ENCODE measurements at regions not wholly inside any gene's neighbourhood (a gene's known extent, or its start where the extent isn't known, plus 50 kb on each side); places are given as distances from the start of the nearest gene placed in this dataset.

DNA sequence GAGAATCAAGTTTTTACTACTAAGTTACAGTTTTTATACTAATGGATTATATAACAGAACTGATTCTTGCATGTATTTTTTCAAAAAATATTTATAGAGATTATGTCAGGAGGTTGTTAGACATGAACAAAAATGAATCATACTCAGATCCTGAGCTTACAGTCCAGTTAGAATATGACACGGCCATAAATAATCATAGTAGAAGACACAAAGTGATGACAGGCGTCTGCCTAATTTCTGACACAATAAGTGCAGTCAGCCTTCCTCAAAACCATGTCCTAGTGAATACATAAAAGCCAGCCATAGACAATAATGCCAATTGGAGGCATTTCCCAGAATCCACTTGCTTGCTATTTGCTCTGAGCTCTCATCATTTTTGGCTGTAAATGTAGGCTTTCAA lies 81.7 kb upstream of the POU1F1 start:
- ATAC-seq = no peak
- no peak for FAIRE-seq
- no peaks in the 10 kb centered on the region for H3K27me3 ChIP-seq
- H3K27ac ChIP-seq = no peak overlapping the region
- H3K4me1 ChIP-seq = peaks cover 4 to 10% (median 5%) of the 10 kb centered on the region in 3 donors
- H3K4me3 ChIP-seq = no peak overlapping the region
- H3K36me3 ChIP-seq = no peaks in the 10 kb centered on the region
- no peak for DNase-seq
- WGBS, 2 donors = 90 to 91% methylated on average over 2 of the region's 2 CpGs
- intact Hi-C loops (cut with DNase I) = loop anchor here in 1 of 3 donors (10.0 kb wide), 1 partner anchor 137 kb away; no protein-coding TSS in a partner anchor
- no peaks in the 10 kb centered on the region for H3K9me3 ChIP-seq
- TF ChIP-seq, protein P1, sequence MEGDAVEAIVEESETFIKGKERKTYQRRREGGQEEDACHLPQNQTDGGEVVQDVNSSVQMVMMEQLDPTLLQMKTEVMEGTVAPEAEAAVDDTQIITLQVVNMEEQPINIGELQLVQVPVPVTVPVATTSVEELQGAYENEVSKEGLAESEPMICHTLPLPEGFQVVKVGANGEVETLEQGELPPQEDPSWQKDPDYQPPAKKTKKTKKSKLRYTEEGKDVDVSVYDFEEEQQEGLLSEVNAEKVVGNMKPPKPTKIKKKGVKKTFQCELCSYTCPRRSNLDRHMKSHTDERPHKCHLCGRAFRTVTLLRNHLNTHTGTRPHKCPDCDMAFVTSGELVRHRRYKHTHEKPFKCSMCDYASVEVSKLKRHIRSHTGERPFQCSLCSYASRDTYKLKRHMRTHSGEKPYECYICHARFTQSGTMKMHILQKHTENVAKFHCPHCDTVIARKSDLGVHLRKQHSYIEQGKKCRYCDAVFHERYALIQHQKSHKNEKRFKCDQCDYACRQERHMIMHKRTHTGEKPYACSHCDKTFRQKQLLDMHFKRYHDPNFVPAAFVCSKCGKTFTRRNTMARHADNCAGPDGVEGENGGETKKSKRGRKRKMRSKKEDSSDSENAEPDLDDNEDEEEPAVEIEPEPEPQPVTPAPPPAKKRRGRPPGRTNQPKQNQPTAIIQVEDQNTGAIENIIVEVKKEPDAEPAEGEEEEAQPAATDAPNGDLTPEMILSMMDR (IDR thresholded peaks at IDR 0.05) = no peak

DNA sequence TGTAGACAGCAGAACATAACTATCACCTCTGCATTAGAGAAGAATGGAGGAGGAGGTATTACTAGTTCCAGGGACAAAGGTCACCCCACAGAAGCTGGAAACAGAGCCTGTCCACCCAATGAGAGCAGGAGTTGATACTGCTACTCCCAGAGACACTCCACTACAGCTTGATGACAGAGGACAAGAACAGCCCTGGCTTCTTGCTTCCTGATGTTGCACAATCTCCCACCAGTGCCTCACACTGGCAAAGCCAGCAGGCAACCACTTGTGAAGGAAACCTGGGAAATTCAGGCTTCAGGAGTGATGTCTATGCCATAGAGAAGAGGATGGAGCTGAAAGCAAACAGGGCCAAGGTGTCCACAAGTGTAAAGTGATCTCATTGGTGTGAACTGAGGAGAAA lies 78.0 kb upstream of the POU1F1 start:
- FAIRE-seq (no peak), DNase-seq (no peak), ATAC-seq (no peak)
- no peak overlapping the region for H3K27ac ChIP-seq
- H3K4me3 ChIP-seq = no peak overlapping the region
- H3K36me3 ChIP-seq = no peaks in the 10 kb centered on the region
- H3K4me1 ChIP-seq = peaks cover 19 to 28% (median 19%) of the 10 kb centered on the region in 3 donors
- TF ChIP-seq, protein P1 (IDR thresholded peaks at IDR 0.05) = no peak
- intact Hi-C loops (cut with DNase I) = loop anchor here in 1 of 3 donors (10.0 kb wide), 1 partner anchor 140 kb away; no protein-coding TSS in a partner anchor
- H3K27me3 ChIP-seq = no peaks in the 10 kb centered on the region
- H3K9me3 ChIP-seq = no peaks in the 10 kb centered on the region

DNA sequence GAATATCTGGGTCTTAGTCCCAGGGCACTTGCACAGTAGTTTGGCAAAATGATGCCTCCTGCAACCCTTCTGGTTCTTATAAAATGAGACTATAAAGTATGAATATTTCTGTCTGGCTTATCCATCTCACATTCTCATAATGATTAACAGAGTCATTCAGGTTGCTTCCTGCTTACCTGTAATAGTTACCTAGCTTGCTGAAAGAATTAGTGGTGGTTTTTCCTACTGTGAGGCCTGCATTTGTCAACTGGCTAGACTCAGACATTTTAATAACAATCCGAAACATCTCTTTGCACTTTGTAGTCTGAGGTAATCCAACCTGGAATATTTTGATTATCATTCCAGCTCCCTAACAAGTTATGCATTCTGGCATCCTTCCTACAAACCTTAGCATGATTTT lies 75.6 kb upstream of the POU1F1 start:
- H3K27ac ChIP-seq = peak overlapping the region in 2 of 4 donors; percentile 13 to 35
- H3K36me3 ChIP-seq = no peaks in the 10 kb centered on the region
- peak; percentile 75 to 91 (median 85) for ATAC-seq
- TF ChIP-seq, protein P1 (IDR thresholded peaks at IDR 0.05) = no peak
- FAIRE-seq = no peak
- H3K4me3 ChIP-seq = no peak overlapping the region
- H3K27me3 ChIP-seq = no peaks in the 10 kb centered on the region
- no peaks in the 10 kb centered on the region for H3K9me3 ChIP-seq
- DNase-seq = no peak
- intact Hi-C loops (cut with DNase I) = loop anchor here in 1 of 3 donors (10.0 kb wide), 1 partner anchor 143 kb away; no protein-coding TSS in a partner anchor
- peaks cover 15 to 25% (median 16%) of the 10 kb centered on the region in 3 donors for H3K4me1 ChIP-seq
- 43 to 68% methylated on average over 1 of the region's 1 CpG for WGBS, 2 donors

GRCh38 chr3:87350367-87351199 lies 74.2 kb upstream of the POU1F1 start:
- H3K4me3 ChIP-seq = no peak overlapping the region
- H3K36me3 ChIP-seq = no peaks in the 10 kb centered on the region
- intact Hi-C loops (cut with DNase I) = loop anchor here in 1 of 3 donors (10.0 kb wide), 1 partner anchor 144 kb away; no protein-coding TSS in a partner anchor
- H3K27ac ChIP-seq = no peak overlapping the region
- 12 to 15% methylated on average over 9 of the region's 9 CpGs for WGBS, 2 donors
- TF ChIP-seq, protein P1 (IDR thresholded peaks at IDR 0.05) = peak; percentile 74 to 92 (median 86)
- DNase-seq (peak in 1 of 6 donors; percentile 11), FAIRE-seq (peak; percentile 88), ATAC-seq (peak; percentile 92 to 97 (median 96))
- no peaks in the 10 kb centered on the region for H3K27me3 ChIP-seq
- H3K9me3 ChIP-seq = no peaks in the 10 kb centered on the region
- H3K4me1 ChIP-seq = peaks cover 15 to 25% (median 16%) of the 10 kb centered on the region in 3 donors

- ATAC-seq (no peak), DNase-seq (no peak), FAIRE-seq (no peak)
- Histone ChIP-seq H3K27ac (no peak overlapping the region), H3K27me3 (no peaks in the 10 kb centered on the region), H3K4me1 (peaks cover 15 to 25% (median 16%) of the 10 kb centered on the region in 3 donors), H3K9me3 (no peaks in the 10 kb centered on the region), H3K36me3 (no peaks in the 10 kb centered on the region), H3K4me3 (no peak overlapping the region)
- intact Hi-C loops (cut with DNase I) = loop anchor here in 1 of 3 donors (10.0 kb wide), 1 partner anchor 145 kb away; no protein-coding TSS in a partner anchor
- WGBS, 2 donors = 81 to 82% methylated on average over 2 of the region's 2 CpGs
- TF ChIP-seq, protein P1 (IDR thresholded peaks at IDR 0.05) = no peak
Observed at GRCh38 chr3:87349833-87350232, 73.4 kb upstream of the POU1F1 start.

Measured in pancreas (tissue), 10 donors.